ENCODE measurements at regions not wholly inside any gene's neighbourhood (a gene's known extent, or its start where the extent isn't known, plus 50 kb on each side); places are given as distances from the start of the nearest gene placed in this dataset.

DNA sequence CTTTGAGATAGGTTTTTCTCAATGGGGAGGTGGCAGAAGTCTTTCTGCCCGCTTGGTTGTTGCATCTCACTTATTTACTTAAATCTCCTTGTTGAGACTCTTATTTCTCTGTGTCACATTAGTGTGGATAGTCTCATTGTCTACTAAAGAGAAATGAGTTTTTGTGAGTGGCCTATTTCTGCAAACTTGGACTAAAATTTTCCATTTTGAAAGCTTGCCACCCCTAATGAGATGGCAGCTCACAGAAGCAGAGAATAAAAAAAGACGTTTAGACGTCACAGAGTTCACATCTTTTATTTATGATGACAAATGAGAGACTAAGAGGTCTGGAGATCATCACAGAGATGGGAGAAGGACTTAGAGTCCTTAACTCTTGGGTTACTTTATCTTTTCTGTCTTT is 262.7 kb upstream of the PHYHIPL start:
- Histone ChIP-seq H3K4me3 (replicated peaks in 1 of 3) (no peak overlapping the region), H3K27ac (no peak overlapping the region), H3K36me3 (no peaks in the 10 kb centered on the region), H3K9me3 (no peaks in the 10 kb centered on the region), H3K4me1 (no peaks in the 10 kb centered on the region), H3K27me3 (no peaks in the 10 kb centered on the region)
- DNase-seq = no peak
- TF ChIP-seq CTCF (IDR thresholded peaks at IDR 0.05) (no peak), POLR2A (IDR thresholded peaks at IDR 0.05) (no peak)
- intact Hi-C loops (cut with DNase I) = no loop called here
- WGBS, 2 donors = 72% methylated on average over 3 of the region's 3 CpGs

GRCh38 chr10:58918887-58919286 is 257.6 kb upstream of the PHYHIPL start:
- Histone ChIP-seq H3K9me3 (no peaks in the 10 kb centered on the region), H3K27ac (no peak overlapping the region), H3K4me1 (no peaks in the 10 kb centered on the region), H3K4me3 (replicated peaks in 1 of 3) (no peak overlapping the region), H3K36me3 (no peaks in the 10 kb centered on the region), H3K27me3 (no peaks in the 10 kb centered on the region)
- WGBS, 2 donors = 92 to 95% methylated on average over 2 of the region's 2 CpGs
- no peak for TF ChIP-seq CTCF (IDR thresholded peaks at IDR 0.05)
- no peak for TF ChIP-seq POLR2A (IDR thresholded peaks at IDR 0.05)
- no peak for DNase-seq
- intact Hi-C loops (cut with DNase I) = no loop called here

DNA sequence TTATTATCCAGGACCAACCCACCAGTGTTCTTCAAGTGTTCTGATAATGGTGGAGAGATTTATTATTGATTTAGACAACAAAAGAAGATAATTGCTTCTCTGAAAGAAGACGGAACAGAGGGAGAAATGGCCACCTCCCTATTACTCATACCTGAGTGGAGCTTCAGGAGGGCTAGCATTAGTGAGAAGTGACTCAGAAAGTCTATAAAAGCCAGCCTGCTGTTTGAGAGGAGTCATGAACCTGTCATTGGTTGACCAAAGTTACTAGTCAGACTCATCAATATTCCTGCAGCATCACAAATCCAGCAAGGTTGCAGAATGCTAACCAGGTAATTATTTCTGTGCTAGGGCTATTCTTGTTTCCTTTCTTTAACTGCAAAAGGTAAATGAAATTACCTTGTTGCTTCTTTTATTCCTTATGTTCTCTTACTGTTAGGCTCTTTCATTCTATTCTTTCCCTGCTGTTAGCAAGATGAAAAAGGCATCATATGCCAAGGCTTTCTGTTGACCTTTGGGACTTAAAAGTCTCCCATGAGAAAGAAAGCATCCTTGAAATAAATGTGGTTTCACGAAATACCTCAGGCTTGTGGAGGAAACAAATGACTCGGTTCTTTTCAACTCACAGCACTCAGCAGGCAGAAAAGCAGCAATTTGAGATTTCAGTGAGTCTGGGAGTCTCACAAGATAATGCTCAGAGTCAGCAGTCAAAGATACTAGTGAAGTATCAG is 256.4 kb upstream of the PHYHIPL start:
- TF ChIP-seq CTCF (IDR thresholded peaks at IDR 0.05) = no peak
- TF ChIP-seq POLR2A (IDR thresholded peaks at IDR 0.05) = no peak
- intact Hi-C loops (cut with DNase I) = no loop called here
- no peaks in the 10 kb centered on the region for H3K36me3 ChIP-seq
- DNase-seq = no peak
- no peak overlapping the region for H3K27ac ChIP-seq
- 36 to 44% methylated on average over 3 of the region's 3 CpGs for WGBS, 2 donors
- H3K4me1 ChIP-seq = no peaks in the 10 kb centered on the region
- H3K9me3 ChIP-seq = no peaks in the 10 kb centered on the region
- H3K4me3 ChIP-seq (replicated peaks in 1 of 3) = no peak overlapping the region
- H3K27me3 ChIP-seq = no peaks in the 10 kb centered on the region

- TF ChIP-seq CTCF (IDR thresholded peaks at IDR 0.05) (no peak), POLR2A (IDR thresholded peaks at IDR 0.05) (no peak)
- Histone ChIP-seq H3K36me3 (no peaks in the 10 kb centered on the region), H3K9me3 (no peaks in the 10 kb centered on the region), H3K4me3 (replicated peaks in 1 of 3) (no peak overlapping the region), H3K4me1 (no peaks in the 10 kb centered on the region), H3K27ac (no peak overlapping the region), H3K27me3 (no peaks in the 10 kb centered on the region)
- intact Hi-C loops (cut with DNase I) = no loop called here
- no peak for DNase-seq
Observed at GRCh38 chr10:58920655-58921003, 255.8 kb upstream of the PHYHIPL start.

- no peaks in the 10 kb centered on the region for H3K9me3 ChIP-seq
- H3K4me3 ChIP-seq (replicated peaks in 1 of 3) = no peak overlapping the region
- no peak overlapping the region for H3K27ac ChIP-seq
- TF ChIP-seq CTCF (IDR thresholded peaks at IDR 0.05) (no peak), POLR2A (IDR thresholded peaks at IDR 0.05) (no peak)
- DNase-seq = no peak
- H3K36me3 ChIP-seq = no peaks in the 10 kb centered on the region
- H3K27me3 ChIP-seq = no peaks in the 10 kb centered on the region
- intact Hi-C loops (cut with DNase I) = no loop called here
- 62 to 65% methylated on average over 2 of the region's 2 CpGs for WGBS, 2 donors
- no peaks in the 10 kb centered on the region for H3K4me1 ChIP-seq
Observed at GRCh38 chr10:58921421-58921855, 255.0 kb upstream of the PHYHIPL start.
